Brain microvascular endothelial cell (primary cell): ENCODE measurements at regions not wholly inside any gene's neighbourhood (a gene's known extent, or its start where the extent isn't known, plus 50 kb on each side); places are given as distances from the start of the nearest gene placed in this dataset.

Experiments used
- DNase-seq: peaks from one replicate; pipeline ENCODE4 v3.0.0-alpha.2; 2020
- H3K27ac ChIP-seq: fragments of 250-450 bp; sonication (Bioruptor Pico); 2 replicates; pipeline ENCODE4 v1.5.1; 2020; ENCODE audit warnings: mild to moderate bottlenecking, moderate library complexity
- H3K27me3 ChIP-seq: fragments of 250-450 bp; sonication (Bioruptor Pico); replicated peaks from 2 replicates; pipeline ENCODE4 v1.5.1; 2020; ENCODE audit warnings: mild to moderate bottlenecking
- H3K36me3 ChIP-seq: fragments of 250-450 bp; sonication (Bioruptor Pico); replicated peaks from 2 replicates; pipeline ENCODE4 v1.5.1; 2020; ENCODE audit warnings: mild to moderate bottlenecking
- H3K4me3 ChIP-seq: 2 replicates; pipeline ENCODE4 v1.5.1; 2011; ENCODE audit warnings: low read depth, mild to moderate bottlenecking, control low read depth, low read length, moderate library complexity
- in situ Hi-C: cut with HindIII; loops from 2 replicates; pipeline ENCODE4 v1.10.0; 2017; ENCODE audit warnings: low sequenced_read_pairs, low pct_ligation_motif_present
- TF ChIP-seq, protein P1 (sequence below): IDR thresholded peaks from 2 replicates; pipeline ENCODE4 v1.5.1; 2011; ENCODE audit warnings: low read depth, mild to moderate bottlenecking, moderate library complexity, low read length, control low read depth, inconsistent platforms; ENCODE audit errors: missing control alignments

DNA sequence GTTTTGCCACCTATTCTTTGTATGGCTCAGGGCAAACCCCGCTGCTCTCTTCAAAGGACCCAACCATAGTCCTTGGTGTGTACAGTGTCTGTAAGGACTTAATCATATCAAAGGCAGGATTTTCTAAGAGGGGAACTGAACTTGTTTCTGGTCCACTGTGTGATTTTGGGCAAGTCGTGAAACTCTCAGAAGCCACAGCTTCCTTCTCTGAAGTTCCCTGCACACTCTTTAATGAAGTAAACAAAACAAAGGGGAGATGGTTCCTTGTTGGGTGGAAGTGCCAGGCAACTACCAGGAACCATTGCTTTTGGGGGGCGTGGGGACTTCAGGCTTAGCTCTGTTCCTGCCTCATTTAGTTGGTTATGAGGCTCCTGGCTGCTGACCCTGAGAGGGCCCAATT lies 152.4 kb downstream of the VRK1 start:
- no peaks in the 10 kb centered on the region for H3K36me3 ChIP-seq
- H3K27ac ChIP-seq, result no peak overlapping the region
- TF ChIP-seq, protein P1, sequence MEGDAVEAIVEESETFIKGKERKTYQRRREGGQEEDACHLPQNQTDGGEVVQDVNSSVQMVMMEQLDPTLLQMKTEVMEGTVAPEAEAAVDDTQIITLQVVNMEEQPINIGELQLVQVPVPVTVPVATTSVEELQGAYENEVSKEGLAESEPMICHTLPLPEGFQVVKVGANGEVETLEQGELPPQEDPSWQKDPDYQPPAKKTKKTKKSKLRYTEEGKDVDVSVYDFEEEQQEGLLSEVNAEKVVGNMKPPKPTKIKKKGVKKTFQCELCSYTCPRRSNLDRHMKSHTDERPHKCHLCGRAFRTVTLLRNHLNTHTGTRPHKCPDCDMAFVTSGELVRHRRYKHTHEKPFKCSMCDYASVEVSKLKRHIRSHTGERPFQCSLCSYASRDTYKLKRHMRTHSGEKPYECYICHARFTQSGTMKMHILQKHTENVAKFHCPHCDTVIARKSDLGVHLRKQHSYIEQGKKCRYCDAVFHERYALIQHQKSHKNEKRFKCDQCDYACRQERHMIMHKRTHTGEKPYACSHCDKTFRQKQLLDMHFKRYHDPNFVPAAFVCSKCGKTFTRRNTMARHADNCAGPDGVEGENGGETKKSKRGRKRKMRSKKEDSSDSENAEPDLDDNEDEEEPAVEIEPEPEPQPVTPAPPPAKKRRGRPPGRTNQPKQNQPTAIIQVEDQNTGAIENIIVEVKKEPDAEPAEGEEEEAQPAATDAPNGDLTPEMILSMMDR, result no peak
- in situ Hi-C loops, result no loop called here
- DNase-seq, result no peak
- no peak overlapping the region for H3K4me3 ChIP-seq
- H3K27me3 ChIP-seq, result no peaks in the 10 kb centered on the region

DNA sequence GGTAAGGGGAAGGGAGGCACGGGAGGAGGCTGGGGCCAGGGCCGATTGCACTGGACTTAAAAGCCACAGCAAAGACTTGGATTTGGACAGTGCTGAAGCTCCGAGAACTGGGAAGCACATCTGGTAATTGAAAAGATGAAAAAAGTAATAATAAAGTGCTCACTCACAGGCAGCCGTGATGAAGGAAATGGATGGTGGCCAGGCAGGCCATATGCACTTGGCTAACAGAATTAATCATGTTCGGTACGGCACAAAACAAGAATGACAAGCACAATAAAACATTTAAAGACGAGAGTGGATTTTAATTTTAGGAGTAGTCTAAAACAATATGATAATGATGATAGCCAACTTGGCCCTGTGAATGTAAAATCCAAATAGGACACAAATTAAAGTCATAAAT lies 154.3 kb downstream of the VRK1 start:
- no peaks in the 10 kb centered on the region for H3K36me3 ChIP-seq
- DNase-seq, result no peak
- no peak overlapping the region for H3K4me3 ChIP-seq
- no peak overlapping the region for H3K27ac ChIP-seq
- no peaks in the 10 kb centered on the region for H3K27me3 ChIP-seq
- in situ Hi-C loops, result no loop called here
- TF ChIP-seq, protein P1, result no peak

DNA sequence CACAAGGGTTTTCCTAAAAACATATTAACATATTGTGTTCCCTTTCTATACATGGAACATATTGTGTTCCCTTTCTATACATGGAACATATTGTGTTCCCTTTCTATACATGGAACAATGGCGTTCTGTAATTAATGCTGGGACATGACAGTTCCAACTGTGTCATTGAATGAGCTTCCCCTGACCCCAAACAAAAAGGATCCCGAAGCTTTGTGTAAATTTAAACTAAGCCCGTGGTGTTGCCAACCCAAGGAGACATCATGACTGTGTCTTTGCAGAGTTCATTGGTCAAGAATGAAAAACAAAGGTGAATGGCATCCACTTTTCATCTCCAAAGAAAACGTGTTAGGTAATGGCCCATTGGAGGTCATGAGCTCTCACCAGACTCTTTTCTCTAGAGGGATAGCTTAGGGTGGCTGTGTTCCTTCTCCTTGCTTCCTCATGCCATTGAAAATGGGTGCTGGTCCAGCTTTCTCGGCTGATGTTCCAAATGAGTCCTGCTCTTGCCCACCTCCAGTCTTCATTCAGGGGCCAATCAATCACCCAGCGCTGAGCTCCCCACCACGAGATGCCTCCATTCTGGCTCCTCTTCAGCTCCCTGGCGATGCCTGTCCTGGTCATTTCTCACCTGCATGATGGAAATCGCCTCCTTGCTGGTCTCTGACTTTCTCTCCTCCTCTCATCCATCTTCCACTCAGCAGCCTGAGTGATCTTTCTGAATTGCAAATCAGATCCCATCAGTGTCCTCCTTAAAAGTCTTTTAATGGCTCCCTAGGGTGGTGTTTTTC lies 156.1 kb downstream of the VRK1 start:
- H3K4me3 ChIP-seq, result no peak overlapping the region
- H3K36me3 ChIP-seq, result no peaks in the 10 kb centered on the region
- no peak overlapping the region for H3K27ac ChIP-seq
- TF ChIP-seq, protein P1, result no peak
- no peaks in the 10 kb centered on the region for H3K27me3 ChIP-seq
- no peak for DNase-seq
- in situ Hi-C loops, result no loop called here

DNA sequence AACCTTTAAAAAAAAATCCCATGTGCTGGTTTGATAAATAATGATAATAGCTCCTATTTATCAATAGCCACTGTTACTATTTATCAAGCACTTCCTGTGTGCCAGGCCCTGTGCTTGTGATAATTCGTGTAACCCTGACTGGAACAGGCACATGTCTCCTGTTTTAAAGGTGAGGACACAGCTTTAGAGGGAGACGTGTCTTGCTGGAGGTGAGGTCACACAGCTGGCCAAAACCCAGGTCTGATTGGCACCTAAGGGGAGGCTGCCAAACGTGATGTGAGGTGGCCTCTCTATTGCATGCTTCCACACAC lies 156.6 kb downstream of the VRK1 start:
- no peak overlapping the region for H3K27ac ChIP-seq
- in situ Hi-C loops, result no loop called here

DNA sequence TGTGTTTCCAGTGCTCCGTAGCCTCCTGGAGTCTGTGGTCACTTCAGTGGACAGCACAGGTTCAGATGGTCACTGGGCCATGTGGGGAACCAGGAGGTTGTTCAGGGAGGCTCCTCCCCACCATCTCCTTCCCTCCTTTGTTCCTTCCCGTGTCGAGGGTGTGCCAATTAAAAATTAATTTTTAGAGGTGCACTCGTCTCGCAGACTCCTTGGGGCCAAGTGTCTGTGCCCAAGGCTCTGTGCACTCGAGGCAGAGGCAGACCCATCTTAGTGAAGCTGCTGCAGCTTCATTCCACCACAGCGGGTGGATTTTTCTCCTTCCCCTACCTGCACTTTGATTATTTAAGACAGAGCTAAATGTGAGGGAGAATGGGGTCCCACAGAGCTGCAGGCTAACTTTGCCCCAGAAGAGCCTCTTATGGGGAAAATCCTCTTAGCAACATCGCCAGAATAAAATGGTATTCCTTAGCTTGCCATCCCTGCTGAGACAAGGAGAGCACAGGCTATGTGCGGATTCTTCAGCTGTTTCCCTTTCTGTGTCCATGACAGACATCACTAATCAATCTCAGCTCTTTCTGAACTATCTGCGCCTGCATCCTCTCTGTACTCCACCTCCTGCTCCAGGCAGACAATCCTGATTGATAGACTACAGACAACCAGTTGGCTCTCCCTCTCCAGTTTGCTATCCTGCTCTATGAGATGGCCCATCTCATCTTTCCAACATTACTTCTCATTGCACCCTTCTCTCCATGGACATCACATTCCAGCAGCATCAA lies 159.5 kb downstream of the VRK1 start:
- TF ChIP-seq, protein P1, result no peak
- in situ Hi-C loops, result no loop called here
- Histone ChIP-seq H3K27me3 (no peaks in the 10 kb centered on the region), H3K36me3 (no peaks in the 10 kb centered on the region), H3K4me3 (no peak overlapping the region), H3K27ac (no peak overlapping the region)
- DNase-seq, result no peak

More for the DNA sequence above, 156.6 kb downstream of the VRK1 start:
- no peaks in the 10 kb centered on the region for H3K27me3 ChIP-seq
- H3K4me3 ChIP-seq, result no peak overlapping the region
- no peak for DNase-seq
- no peaks in the 10 kb centered on the region for H3K36me3 ChIP-seq
- TF ChIP-seq, protein P1, result no peak
